ENCODE measurements at regions not wholly inside any gene's neighbourhood (a gene's known extent, or its start where the extent isn't known, plus 50 kb on each side); places are given as distances from the start of the nearest gene placed in this dataset.

DNA sequence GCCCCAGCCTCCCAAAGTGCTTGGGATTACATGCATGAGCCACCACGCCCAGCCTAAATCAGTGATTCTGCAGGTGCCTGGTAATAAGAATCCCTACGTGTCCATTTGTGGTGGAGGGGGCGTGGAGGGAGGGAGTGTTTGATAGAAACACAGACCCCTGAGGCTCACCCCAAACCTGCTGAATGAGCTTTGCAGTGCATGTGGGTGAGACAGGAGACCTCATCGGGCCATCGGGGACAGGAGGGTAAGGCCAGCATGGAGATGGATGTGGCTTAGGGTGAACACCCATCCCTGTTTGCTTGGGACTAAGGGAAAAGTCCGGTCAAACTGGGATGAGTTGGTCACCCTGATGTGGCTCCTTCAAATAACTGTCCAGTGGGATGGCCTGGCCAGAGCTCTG is 71.3 kb upstream of the ALX4 start:
- intact Hi-C loops (cut with micrococcal nuclease; ENCODE audit: unreplicated experiment): no loop called here
- RAD21 ChIA-PET (ENCODE audit: unreplicated experiment): no interaction called here
- no TSS peak for BruUV-seq (replicated peaks)

More for the DNA sequence above, 71.3 kb upstream of the ALX4 start:
- Histone ChIP-seq H3K4me1 (ENCODE audit: control insufficient read depth, insufficient read depth, low read length) (no peaks in the 10 kb centered on the region), H3K4me2 (ENCODE audit: control insufficient read depth, insufficient read depth) (no peak overlapping the region), H2AFZ (ENCODE audit: control insufficient read depth, low read depth, low read length) (no peak overlapping the region), H3K27ac (ENCODE audit: control insufficient read depth, insufficient read depth) (no peak overlapping the region), H3K79me2 (ENCODE audit: control insufficient read depth, insufficient read depth, low read length) (no peaks in the 10 kb centered on the region), H3K36me3 (ENCODE audit: control insufficient read depth in 2 of 2, insufficient read depth in 2 of 2, low read length in 1 of 2) (no peaks in the 10 kb centered on the region), H3K9ac (ENCODE audit: control insufficient read depth, insufficient read depth, low read length) (no peak overlapping the region), H3K4me3 (no peak overlapping the region), H3K27me3 (replicated peaks in 1 of 2; ENCODE audit: control insufficient read depth in 2 of 2, insufficient read depth in 2 of 2, low read length in 1 of 2) (peaks cover 0 to 4% of the 10 kb centered on the region in 2 experiments; a peak in 2 of 4 replicates), H3K9me3 (replicated peaks; ENCODE audit: control insufficient read depth, insufficient read depth, low read length) (no peaks in the 10 kb centered on the region; the same call in 2 of the 3 replicates), H4K20me1 (ENCODE audit: control insufficient read depth, insufficient read depth) (no peaks in the 10 kb centered on the region)
- TF ChIP-seq SMARCA5 (IDR thresholded peaks at IDR 0.05) (no peak), CBFB (IDR thresholded peaks at IDR 0.05; ENCODE audit: low read depth) (no peak), BACH1 (IDR thresholded peaks at IDR 0.05; ENCODE audit: borderline replicate concordance) (no peak), NRF1 (conservative IDR thresholded peaks at IDR 0.05; ENCODE audit: low read depth, low read length) (no peak), PAX5 (IDR thresholded peaks at IDR 0.05; ENCODE audit: borderline replicate concordance, low read depth, low read length) (no peak), MTA2 (IDR thresholded peaks at IDR 0.05; ENCODE audit: low read depth) (no peak), MYB (IDR thresholded peaks at IDR 0.05; ENCODE audit: borderline replicate concordance, low read depth, low read length) (no peak), POLR2AphosphoS2 (IDR thresholded peaks at IDR 0.05; ENCODE audit: low read depth, low read length) (no peak), KAT2A (conservative IDR thresholded peaks at IDR 0.05; ENCODE audit: control insufficient read depth, low read depth, low read length) (no peak), DPF2 (IDR thresholded peaks at IDR 0.05) (no peak), BMI1 (IDR thresholded peaks at IDR 0.05; ENCODE audit: borderline replicate concordance) (no peak), HDAC6 (IDR thresholded peaks at IDR 0.05; ENCODE audit: unreplicated experiment) (no peak), TCF3 (IDR thresholded peaks at IDR 0.05; ENCODE audit: borderline replicate concordance, insufficient read depth, low read depth, low read length) (no peak), CBX3 (IDR thresholded peaks at IDR 0.05; ENCODE audit: borderline replicate concordance, low read depth) (no peak), RBBP5 (conservative IDR thresholded peaks at IDR 0.05) (no peak)
- TF ChIP-seq, protein P1, sequence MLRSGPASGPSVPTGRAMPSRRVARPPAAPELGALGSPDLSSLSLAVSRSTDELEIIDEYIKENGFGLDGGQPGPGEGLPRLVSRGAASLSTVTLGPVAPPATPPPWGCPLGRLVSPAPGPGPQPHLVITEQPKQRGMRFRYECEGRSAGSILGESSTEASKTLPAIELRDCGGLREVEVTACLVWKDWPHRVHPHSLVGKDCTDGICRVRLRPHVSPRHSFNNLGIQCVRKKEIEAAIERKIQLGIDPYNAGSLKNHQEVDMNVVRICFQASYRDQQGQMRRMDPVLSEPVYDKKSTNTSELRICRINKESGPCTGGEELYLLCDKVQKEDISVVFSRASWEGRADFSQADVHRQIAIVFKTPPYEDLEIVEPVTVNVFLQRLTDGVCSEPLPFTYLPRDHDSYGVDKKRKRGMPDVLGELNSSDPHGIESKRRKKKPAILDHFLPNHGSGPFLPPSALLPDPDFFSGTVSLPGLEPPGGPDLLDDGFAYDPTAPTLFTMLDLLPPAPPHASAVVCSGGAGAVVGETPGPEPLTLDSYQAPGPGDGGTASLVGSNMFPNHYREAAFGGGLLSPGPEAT (IDR thresholded peaks at IDR 0.05; ENCODE audit: low read depth): no peak
- TF ChIP-seq, protein P2, sequence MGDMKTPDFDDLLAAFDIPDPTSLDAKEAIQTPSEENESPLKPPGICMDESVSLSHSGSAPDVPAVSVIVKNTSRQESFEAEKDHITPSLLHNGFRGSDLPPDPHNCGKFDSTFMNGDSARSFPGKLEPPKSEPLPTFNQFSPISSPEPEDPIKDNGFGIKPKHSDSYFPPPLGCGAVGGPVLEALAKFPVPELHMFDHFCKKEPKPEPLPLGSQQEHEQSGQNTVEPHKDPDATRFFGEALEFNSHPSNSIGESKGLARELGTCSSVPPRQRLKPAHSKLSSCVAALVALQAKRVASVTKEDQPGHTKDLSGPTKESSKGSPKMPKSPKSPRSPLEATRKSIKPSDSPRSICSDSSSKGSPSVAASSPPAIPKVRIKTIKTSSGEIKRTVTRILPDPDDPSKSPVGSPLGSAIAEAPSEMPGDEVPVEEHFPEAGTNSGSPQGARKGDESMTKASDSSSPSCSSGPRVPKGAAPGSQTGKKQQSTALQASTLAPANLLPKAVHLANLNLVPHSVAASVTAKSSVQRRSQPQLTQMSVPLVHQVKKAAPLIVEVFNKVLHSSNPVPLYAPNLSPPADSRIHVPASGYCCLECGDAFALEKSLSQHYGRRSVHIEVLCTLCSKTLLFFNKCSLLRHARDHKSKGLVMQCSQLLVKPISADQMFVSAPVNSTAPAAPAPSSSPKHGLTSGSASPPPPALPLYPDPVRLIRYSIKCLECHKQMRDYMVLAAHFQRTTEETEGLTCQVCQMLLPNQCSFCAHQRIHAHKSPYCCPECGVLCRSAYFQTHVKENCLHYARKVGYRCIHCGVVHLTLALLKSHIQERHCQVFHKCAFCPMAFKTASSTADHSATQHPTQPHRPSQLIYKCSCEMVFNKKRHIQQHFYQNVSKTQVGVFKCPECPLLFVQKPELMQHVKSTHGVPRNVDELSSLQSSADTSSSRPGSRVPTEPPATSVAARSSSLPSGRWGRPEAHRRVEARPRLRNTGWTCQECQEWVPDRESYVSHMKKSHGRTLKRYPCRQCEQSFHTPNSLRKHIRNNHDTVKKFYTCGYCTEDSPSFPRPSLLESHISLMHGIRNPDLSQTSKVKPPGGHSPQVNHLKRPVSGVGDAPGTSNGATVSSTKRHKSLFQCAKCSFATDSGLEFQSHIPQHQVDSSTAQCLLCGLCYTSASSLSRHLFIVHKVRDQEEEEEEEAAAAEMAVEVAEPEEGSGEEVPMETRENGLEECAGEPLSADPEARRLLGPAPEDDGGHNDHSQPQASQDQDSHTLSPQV (IDR thresholded peaks at IDR 0.05): no peak
- TF ChIP-seq, protein P3, sequence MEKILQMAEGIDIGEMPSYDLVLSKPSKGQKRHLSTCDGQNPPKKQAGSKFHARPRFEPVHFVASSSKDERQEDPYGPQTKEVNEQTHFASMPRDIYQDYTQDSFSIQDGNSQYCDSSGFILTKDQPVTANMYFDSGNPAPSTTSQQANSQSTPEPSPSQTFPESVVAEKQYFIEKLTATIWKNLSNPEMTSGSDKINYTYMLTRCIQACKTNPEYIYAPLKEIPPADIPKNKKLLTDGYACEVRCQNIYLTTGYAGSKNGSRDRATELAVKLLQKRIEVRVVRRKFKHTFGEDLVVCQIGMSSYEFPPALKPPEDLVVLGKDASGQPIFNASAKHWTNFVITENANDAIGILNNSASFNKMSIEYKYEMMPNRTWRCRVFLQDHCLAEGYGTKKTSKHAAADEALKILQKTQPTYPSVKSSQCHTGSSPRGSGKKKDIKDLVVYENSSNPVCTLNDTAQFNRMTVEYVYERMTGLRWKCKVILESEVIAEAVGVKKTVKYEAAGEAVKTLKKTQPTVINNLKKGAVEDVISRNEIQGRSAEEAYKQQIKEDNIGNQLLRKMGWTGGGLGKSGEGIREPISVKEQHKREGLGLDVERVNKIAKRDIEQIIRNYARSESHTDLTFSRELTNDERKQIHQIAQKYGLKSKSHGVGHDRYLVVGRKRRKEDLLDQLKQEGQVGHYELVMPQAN (conservative IDR thresholded peaks at IDR 0.05): no peak
- CTCF ChIA-PET: no interaction called here
- FAIRE-seq (no peak), DNase-seq (ENCODE audit: low read depth, low spot score) (no peak), ATAC-seq (no peak)
- in situ Hi-C loops (cut with MboI): no loop called here
- SMC1A ChIA-PET (ENCODE audit: uncharacterized antibody, unreplicated experiment): no interaction called here
- POLR2A ChIA-PET: no interaction called here
- WGBS (ENCODE audit: insufficient coverage, insufficient replicate concordance, low lambda C conversion rate, missing lambda C conversion rate): 21% methylated on average over 6 of the region's 6 CpGs

Data from GM12878 (cell line).